Tibial nerve (tissue), 4 donors: ENCODE measurements at regions not wholly inside any gene's neighbourhood (a gene's known extent, or its start where the extent isn't known, plus 50 kb on each side); places are given as distances from the start of the nearest gene placed in this dataset.

Source experiments
- DNase-seq, 2 donors: peaks; one replicate each; pipeline ENCODE4 v3.0.0-alpha.2; 2019; ENCODE audit warnings: low spot score in 2 of 2
- H3K27ac ChIP-seq, 4 donors: fragments of 200-600 bp; sonication (generic) in 3 of 4; one replicate each; pipeline ENCODE4 v1.5.1; 2017 to 2019; ENCODE audit warnings: mild to moderate bottlenecking in 1 of 4
- H3K27me3 ChIP-seq, 2 donors: fragments of 200-600 bp; sonication (generic) in 1 of 2; one replicate each; pipeline versions ENCODE4 v1.5.1 to v1.6.0; 2017 to 2019
- H3K36me3 ChIP-seq, 3 donors: fragments of 200-600 bp; sonication (generic); one replicate each; pipeline ENCODE4 v1.5.1; 2018 to 2019
- H3K4me1 ChIP-seq, 4 donors: fragments of 200-600 bp; sonication (generic) in 3 of 4; one replicate each; pipeline ENCODE4 v1.5.1; 2017 to 2019
- H3K4me3 ChIP-seq, 4 donors: fragments of 200-600 bp; sonication (generic) in 3 of 4; one replicate each; pipeline ENCODE4 v1.5.1; 2017 to 2019; ENCODE audit warnings: mild to moderate bottlenecking in 1 of 4, moderate library complexity in 1 of 4
- H3K9me3 ChIP-seq, 4 donors: fragments of 200-600 bp; sonication (generic) in 3 of 4; one replicate each; pipeline ENCODE4 v1.5.1; 2017 to 2019
- CTCF ChIP-seq, 5 experiments: fragments of 200-600 bp in 3 of 5; fragments of 450-650 bp in 2 of 5; sonication (generic) in 3 of 5; IDR thresholded peaks; one replicate each; pipeline ENCODE4 v1.5.1; 2016 to 2019; ENCODE audit warnings: antibody characterized with exemption in 5 of 5, mild to moderate bottlenecking in 3 of 5, moderate library complexity in 2 of 5
- EP300 ChIP-seq, 2 donors: sonication (generic); formaldehyde crosslinking; IDR thresholded peaks; one replicate each; pipeline ENCODE4 v1.6.1; 2017; ENCODE audit warnings: antibody characterized with exemption in 2 of 2, mild to moderate bottlenecking in 1 of 2
- POLR2A ChIP-seq, 2 donors: fragments of 450-650 bp; IDR thresholded peaks; one replicate each; pipeline ENCODE4 v1.6.1; 2017; ENCODE audit warnings: antibody characterized with exemption in 2 of 2, mild to moderate bottlenecking in 2 of 2, moderate library complexity in 2 of 2
- WGBS, 2 donors: methylation state at CpG; one replicate each; pipeline ENCODE4 v1.1.5; 2018; 5-methylcytosine and 5-hydroxymethylcytosine counted together

- Histone ChIP-seq H3K9me3 (peaks cover 0 to 3% (median 0%) of the 10 kb centered on the region in 4 donors), H3K4me1 (no peaks in the 10 kb centered on the region), H3K27me3 (no peaks in the 10 kb centered on the region), H3K4me3 (no peak overlapping the region), H3K36me3 (no peaks in the 10 kb centered on the region), H3K27ac (no peak overlapping the region)
- no peak for DNase-seq
- 93 to 97% methylated on average over 3 of the region's 3 CpGs for WGBS, 2 donors
- TF ChIP-seq POLR2A (IDR thresholded peaks at IDR 0.05): no peak
- no peak for TF ChIP-seq CTCF (IDR thresholded peaks at IDR 0.05)
- no peak for TF ChIP-seq EP300 (IDR thresholded peaks at IDR 0.05)
Observed at GRCh38 chr5:39720136-39720535, 295.4 kb upstream of the DAB2 start.

- no peak for DNase-seq
- 71 to 74% methylated on average over 2 of the region's 2 CpGs for WGBS, 2 donors
Observed at GRCh38 chr5:39717176-39717897, 292.6 kb upstream of the DAB2 start.

GRCh38 chr5:39716532-39717028 is 291.8 kb upstream of the DAB2 start:
- H3K27ac ChIP-seq: no peak overlapping the region
- peaks cover 0 to 7% (median 0%) of the 10 kb centered on the region in 4 donors for H3K4me1 ChIP-seq
- peak in 1 of 2 donors; percentile 20 for DNase-seq
- H3K27me3 ChIP-seq: no peaks in the 10 kb centered on the region
- WGBS, 2 donors: 38 to 43% methylated on average over 2 of the region's 2 CpGs
- no peak for TF ChIP-seq EP300 (IDR thresholded peaks at IDR 0.05)
- peak in 2 of 5 experiments; percentile 13 to 19 for TF ChIP-seq CTCF (IDR thresholded peaks at IDR 0.05)
- peaks cover 0 to 3% (median 0%) of the 10 kb centered on the region in 4 donors for H3K9me3 ChIP-seq
- no peak overlapping the region for H3K4me3 ChIP-seq
- H3K36me3 ChIP-seq: no peaks in the 10 kb centered on the region

More at GRCh38 chr5:39717176-39717897, 292.6 kb upstream of the DAB2 start:
- peaks cover 0 to 3% (median 0%) of the 10 kb centered on the region in 4 donors for H3K9me3 ChIP-seq
- H3K4me1 ChIP-seq: peaks cover 0 to 7% (median 0%) of the 10 kb centered on the region in 4 donors
- no peak overlapping the region for H3K27ac ChIP-seq
- no peaks in the 10 kb centered on the region for H3K27me3 ChIP-seq
- TF ChIP-seq EP300 (IDR thresholded peaks at IDR 0.05): no peak
- no peak for TF ChIP-seq POLR2A (IDR thresholded peaks at IDR 0.05)
- no peak for TF ChIP-seq CTCF (IDR thresholded peaks at IDR 0.05)
- H3K4me3 ChIP-seq: no peak overlapping the region
- no peaks in the 10 kb centered on the region for H3K36me3 ChIP-seq

DNA sequence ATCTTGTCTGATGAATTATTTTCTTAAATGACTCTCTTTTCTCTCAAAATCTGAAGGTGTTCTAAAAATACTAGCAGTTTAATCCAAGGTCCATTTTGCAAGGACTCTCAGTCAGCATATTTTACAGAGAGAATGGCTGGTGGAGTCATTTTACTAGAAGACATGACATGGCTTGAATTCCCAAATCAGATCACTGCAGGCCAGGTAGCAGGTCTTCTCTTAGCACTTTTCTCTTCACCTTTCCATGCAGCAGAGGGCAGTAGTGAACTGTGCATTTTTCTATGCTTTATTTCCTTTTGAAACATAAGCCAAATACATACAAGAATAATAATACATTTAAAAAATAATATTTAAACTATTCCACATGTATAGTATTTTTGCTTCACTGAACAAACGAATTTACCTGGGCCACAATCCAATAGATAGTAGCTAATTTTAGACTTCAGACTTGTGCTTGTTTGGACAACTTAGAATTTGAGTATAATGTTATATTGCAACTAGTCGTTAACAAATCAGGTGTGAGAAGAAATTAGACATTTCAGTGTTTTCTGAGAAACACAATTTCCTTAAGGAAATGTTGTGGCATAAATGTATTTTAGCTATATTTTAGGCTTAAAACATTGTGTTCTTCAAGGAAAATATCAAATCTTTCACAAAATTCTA is 289.4 kb upstream of the DAB2 start:
- peak overlapping the region in 1 of 4 donors; percentile 57 for H3K27ac ChIP-seq
- H3K36me3 ChIP-seq: no peaks in the 10 kb centered on the region
- TF ChIP-seq EP300 (IDR thresholded peaks at IDR 0.05): no peak
- TF ChIP-seq CTCF (IDR thresholded peaks at IDR 0.05): peak; percentile 41 to 61 (median 47)
- H3K4me3 ChIP-seq: no peak overlapping the region
- H3K9me3 ChIP-seq: no peaks in the 10 kb centered on the region
- 33 to 38% methylated on average over 2 of the region's 2 CpGs for WGBS, 2 donors
- H3K27me3 ChIP-seq: no peaks in the 10 kb centered on the region
- peak in 1 of 2 donors; percentile 68 for DNase-seq
- H3K4me1 ChIP-seq: peaks cover 0 to 7% (median 0%) of the 10 kb centered on the region in 4 donors
